Mesothelial cell of epicardium (in vitro differentiated cells): ENCODE measurements at regions not wholly inside any gene's neighbourhood (a gene's known extent, or its start where the extent isn't known, plus 50 kb on each side); places are given as distances from the start of the nearest gene placed in this dataset.

Experiments
- DNase-seq, 2 experiments: peaks; one replicate each; pipeline ENCODE4 v3.0.0; 2021; ENCODE audit warnings: low spot score in 2 of 2; ENCODE audit not compliant: unreplicated experiment in 2 of 2
- H3K27ac Mint-ChIP-seq: 2 replicates; pipeline ENCODE4 v1.8.0; 2021; ENCODE audit warnings: mixed read lengths
- H3K27me3 Mint-ChIP-seq: 2 replicates; pipeline ENCODE4 v1.8.0; 2021; ENCODE audit warnings: low read depth, mixed read lengths
- H3K36me3 Mint-ChIP-seq: 2 replicates; pipeline ENCODE4 v1.8.0; 2021; ENCODE audit warnings: mixed read lengths
- H3K4me1 Mint-ChIP-seq: 2 replicates; pipeline ENCODE4 v1.8.0; 2021; ENCODE audit warnings: mixed read lengths
- H3K4me3 Mint-ChIP-seq: 2 replicates; pipeline ENCODE4 v1.8.0; 2021; ENCODE audit warnings: mild to moderate bottlenecking, moderate library complexity, mixed read lengths
- H3K9me3 Mint-ChIP-seq: 2 replicates; pipeline ENCODE4 v1.8.0; 2021; ENCODE audit warnings: mixed read lengths
- CTCF ChIP-seq: fragments of 200-600 bp; sonication (generic); IDR thresholded peaks from one replicate; pipeline ENCODE4 v1.5.0; 2021; ENCODE audit warnings: antibody characterized with exemption; ENCODE audit not compliant: unreplicated experiment

- no peak for TF ChIP-seq CTCF
- Mint-ChIP-seq H3K9me3 (peaks cover 16% of the 10 kb centered on the region), H3K4me1 (peaks cover 25% of the 10 kb centered on the region), H3K36me3 (peaks cover 5% of the 10 kb centered on the region), H3K27ac (no peak overlapping the region), H3K27me3 (no peaks in the 10 kb centered on the region), H3K4me3 (no peak overlapping the region)
- DNase-seq = no peak
These were observed 656.1 kb downstream of the INHBA start for GRCh38 chr7:41046776-41047175.

- Mint-ChIP-seq H3K4me3 (no peak overlapping the region), H3K9me3 (peaks cover 16% of the 10 kb centered on the region), H3K27me3 (no peaks in the 10 kb centered on the region), H3K27ac (no peak overlapping the region), H3K36me3 (peaks cover 6% of the 10 kb centered on the region), H3K4me1 (peaks cover 20% of the 10 kb centered on the region)
- no peak for DNase-seq
- TF ChIP-seq CTCF = no peak
These were observed 656.6 kb downstream of the INHBA start for GRCh38 chr7:41046221-41046761.

GRCh38 chr7:41045556-41046123, 657.2 kb downstream of the INHBA start:
- no peak for TF ChIP-seq CTCF
- Mint-ChIP-seq H3K36me3 (peaks cover 6% of the 10 kb centered on the region), H3K4me1 (peaks cover 16% of the 10 kb centered on the region), H3K27ac (no peak overlapping the region), H3K4me3 (no peak overlapping the region), H3K9me3 (peaks cover 16% of the 10 kb centered on the region), H3K27me3 (no peaks in the 10 kb centered on the region)
- DNase-seq = no peak

GRCh38 chr7:41039981-41040380, 662.9 kb downstream of the INHBA start:
- TF ChIP-seq CTCF = no peak
- Mint-ChIP-seq H3K4me3 (no peak overlapping the region), H3K27me3 (no peaks in the 10 kb centered on the region), H3K27ac (no peak overlapping the region), H3K9me3 (peaks cover 16% of the 10 kb centered on the region), H3K36me3 (peaks cover 6% of the 10 kb centered on the region), H3K4me1 (peaks cover 20% of the 10 kb centered on the region)
- no peak for DNase-seq

- H3K27me3 Mint-ChIP-seq = no peaks in the 10 kb centered on the region
- peaks cover 20% of the 10 kb centered on the region for H3K4me1 Mint-ChIP-seq
- no peak for DNase-seq
- H3K36me3 Mint-ChIP-seq = peaks cover 6% of the 10 kb centered on the region
- H3K27ac Mint-ChIP-seq = no peak overlapping the region
- H3K9me3 Mint-ChIP-seq = peaks cover 16% of the 10 kb centered on the region
- no peak overlapping the region for H3K4me3 Mint-ChIP-seq
- no peak for TF ChIP-seq CTCF
These were observed 663.4 kb downstream of the INHBA start for GRCh38 chr7:41039386-41039953.
